ENCODE measurements at regions not wholly inside any gene's neighbourhood (a gene's known extent, or its start where the extent isn't known, plus 50 kb on each side); places are given as distances from the start of the nearest gene placed in this dataset.
A peak's percentile ranks its signal among the peaks of the same experiment; 100 is the strongest.
"Not testable (repeated sequence)": the region's sequence is repeated elsewhere in the genome, so short reads cannot be mapped to it uniquely, and the experiment has no call there.

GRCh38 chrX:73940893-73941470 lies 88.5 kb upstream of the XIST start:
- DNase-seq = no peak

- not testable (repeated sequence) for DNase-seq
Observed at GRCh38 chrX:73937843-73938242, 85.3 kb upstream of the XIST start.

- DNase-seq = no peak
Observed at GRCh38 chrX:73932522-73932921, 80.0 kb upstream of the XIST start.

DNA sequence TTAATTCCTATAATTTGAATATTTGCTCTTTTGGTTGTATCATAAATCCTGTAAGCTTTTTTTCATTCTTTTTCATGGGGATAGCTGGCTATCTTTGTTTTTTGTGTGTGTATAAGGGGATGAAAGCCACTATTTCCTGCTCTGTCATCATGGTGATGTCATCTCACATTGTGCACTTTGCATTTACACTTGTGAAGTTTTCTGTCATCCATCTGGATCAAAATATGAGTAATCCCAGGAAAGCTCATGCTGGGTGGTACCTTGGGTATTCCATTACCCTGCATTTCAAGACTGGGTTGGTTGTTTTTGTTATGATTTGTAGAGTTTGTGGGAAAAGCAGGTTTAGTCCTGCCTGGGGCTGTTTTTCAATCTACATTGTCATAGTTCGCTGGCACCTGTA lies 77.8 kb upstream of the XIST start:
- DNase-seq = no peak

DNA sequence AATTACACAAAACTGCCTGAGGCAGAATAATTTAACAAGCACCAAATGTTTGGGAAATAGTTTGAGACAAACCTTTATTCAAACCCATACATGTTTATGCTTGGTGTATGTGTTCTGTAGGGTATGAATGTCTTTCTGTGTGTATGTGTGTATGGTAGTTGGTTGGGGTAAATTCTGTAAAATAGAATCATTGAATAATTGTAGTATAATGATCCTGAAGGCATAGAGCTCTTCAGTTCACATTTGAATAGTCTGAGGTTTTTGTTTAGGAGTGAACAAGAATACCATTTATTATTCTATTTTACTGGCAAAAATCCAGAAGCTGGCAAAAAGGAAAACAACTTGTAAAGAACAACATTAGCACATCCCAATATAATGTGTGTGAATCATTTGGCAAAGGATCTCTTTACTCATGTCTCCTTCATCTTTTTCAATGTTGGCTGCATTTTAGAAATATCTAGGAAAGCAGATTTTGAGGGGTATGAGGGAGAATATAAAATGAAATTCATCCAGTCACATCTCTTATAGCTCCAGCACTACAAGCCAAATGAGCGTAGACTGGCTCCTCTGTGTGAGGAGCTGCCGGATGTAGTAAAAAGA lies 70.4 kb upstream of the XIST start:
- no peak for DNase-seq

- peak; percentile 34 to 78 for DNase-seq
Observed at GRCh38 chrX:73916931-73917667, 64.6 kb upstream of the XIST start.

- no peak for DNase-seq
Observed at GRCh38 chrX:73916489-73916888, 64.0 kb upstream of the XIST start.

DNA sequence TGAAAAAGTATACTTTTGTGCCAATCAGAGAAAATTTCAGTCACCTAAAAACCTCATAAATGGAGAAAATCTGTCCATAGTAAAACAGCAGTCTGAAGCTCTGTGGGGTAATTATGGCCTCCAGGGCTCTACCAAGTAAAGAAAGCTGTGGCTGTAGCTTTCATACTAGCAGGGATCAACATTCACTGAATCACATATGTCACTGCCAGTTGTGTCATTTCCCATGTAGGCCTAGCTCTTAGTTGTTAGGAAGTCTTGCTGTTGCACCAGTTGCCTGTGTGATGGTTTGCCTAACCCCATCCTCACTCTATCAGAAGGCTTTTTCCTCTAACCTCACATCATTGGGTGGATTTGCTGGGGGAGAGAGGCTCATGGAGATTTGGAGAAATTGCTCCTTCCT lies 62.3 kb upstream of the XIST start:
- DNase-seq = not testable (repeated sequence)

- DNase-seq = no peak
Observed at GRCh38 chrX:73913580-73913979, 61.1 kb upstream of the XIST start.

DNA sequence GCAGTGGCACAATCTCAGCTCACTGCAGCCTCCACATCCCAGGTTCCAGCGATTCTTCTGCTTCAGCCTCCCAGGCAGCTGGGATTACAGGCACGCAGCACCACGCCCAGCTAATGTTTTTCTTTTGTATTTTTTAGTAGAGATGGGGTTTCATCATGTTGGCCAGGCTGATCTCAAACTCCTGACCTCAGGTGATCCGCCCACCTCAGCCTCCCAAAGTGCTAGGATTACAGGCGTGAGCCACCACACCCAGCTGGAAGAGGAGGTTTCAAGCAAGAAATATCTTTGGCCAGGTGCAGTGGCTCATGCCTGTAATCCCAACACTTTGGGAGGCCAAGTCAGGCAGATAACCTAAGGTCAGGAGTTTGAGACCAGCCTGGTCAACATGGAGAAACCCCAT lies 59.4 kb upstream of the XIST start:
- not testable (repeated sequence) for DNase-seq

- not testable (repeated sequence) for DNase-seq
Observed at GRCh38 chrX:73905749-73906374, 53.3 kb upstream of the XIST start.

DNA sequence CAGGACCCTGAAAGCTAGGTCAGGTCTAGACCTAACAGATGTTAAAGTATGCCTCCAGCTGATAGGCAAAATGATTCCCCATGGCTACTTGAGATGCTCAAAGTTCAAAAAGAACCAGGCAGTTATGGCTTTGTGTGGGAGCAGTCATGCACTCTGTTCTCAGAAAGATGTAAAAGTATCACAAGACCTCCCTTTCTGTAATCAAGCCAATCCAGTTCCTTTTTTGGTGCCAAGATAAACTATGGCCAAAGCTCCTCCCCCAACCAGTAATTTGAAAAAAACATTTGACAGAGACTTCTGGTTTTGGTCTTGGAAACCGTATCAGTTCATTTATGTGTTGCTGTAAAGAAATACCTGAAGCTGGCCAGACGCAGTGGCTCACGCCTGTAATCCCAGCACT lies 51.4 kb upstream of the XIST start:
- no peak for DNase-seq
